GM21825 (cell line): ENCODE measurements at regions not wholly inside any gene's neighbourhood (a gene's known extent, or its start where the extent isn't known, plus 50 kb on each side); places are given as distances from the start of the nearest gene placed in this dataset.
A peak's percentile ranks its signal among the peaks of the same experiment; 100 is the strongest.

Source experiments
- ATAC-seq: cut with Tn5 transposase; IDR thresholded peaks from one replicate; pipeline ENCODE4 v1.9.1; 2021; ENCODE audit warnings: mild to moderate bottlenecking, moderate library complexity; ENCODE audit not compliant: unreplicated experiment

- no peak for ATAC-seq
Observed at GRCh38 chr3:34174740-34175139, 376.3 kb downstream of the PDCD6IP start.

GRCh38 chr3:34175636-34176176 lies 377.3 kb downstream of the PDCD6IP start:
- no peak for ATAC-seq

GRCh38 chr3:34176723-34177122 lies 378.3 kb downstream of the PDCD6IP start:
- no peak for ATAC-seq

GRCh38 chr3:34178415-34178814 lies 380.0 kb downstream of the PDCD6IP start:
- no peak for ATAC-seq

GRCh38 chr3:34179716-34180115 lies 381.3 kb downstream of the PDCD6IP start:
- ATAC-seq, result no peak

- ATAC-seq, result no peak
Observed at GRCh38 chr3:34180532-34180931, 382.1 kb downstream of the PDCD6IP start.

- ATAC-seq, result no peak
Observed at GRCh38 chr3:34183114-34183513, 384.7 kb downstream of the PDCD6IP start.

- no peak for ATAC-seq
Observed at GRCh38 chr3:34183611-34184340, 385.3 kb downstream of the PDCD6IP start.

GRCh38 chr3:34185301-34185700 lies 386.9 kb downstream of the PDCD6IP start:
- ATAC-seq, result no peak

- no peak for ATAC-seq
Observed at GRCh38 chr3:34189133-34189532, 390.7 kb downstream of the PDCD6IP start.

GRCh38 chr3:34196914-34197313 lies 398.5 kb downstream of the PDCD6IP start:
- ATAC-seq, result no peak

GRCh38 chr3:34198309-34198708 lies 399.9 kb downstream of the PDCD6IP start:
- ATAC-seq, result peak; percentile 47

GRCh38 chr3:34200576-34200975 lies 402.1 kb downstream of the PDCD6IP start:
- ATAC-seq, result peak; percentile 94

GRCh38 chr3:34202975-34203374 lies 404.5 kb downstream of the PDCD6IP start:
- ATAC-seq, result no peak

- no peak for ATAC-seq
Observed at GRCh38 chr3:34203386-34203785, 405.0 kb downstream of the PDCD6IP start.

- ATAC-seq, result no peak
Observed at GRCh38 chr3:34207002-34207401, 408.6 kb downstream of the PDCD6IP start.

GRCh38 chr3:34207806-34208205 lies 409.4 kb downstream of the PDCD6IP start:
- no peak for ATAC-seq

GRCh38 chr3:34212175-34212574 lies 413.7 kb downstream of the PDCD6IP start:
- ATAC-seq, result peak; percentile 64

- ATAC-seq, result no peak
Observed at GRCh38 chr3:34212656-34213055, 414.2 kb downstream of the PDCD6IP start.

- no peak for ATAC-seq
Observed at GRCh38 chr3:34213478-34213877, 415.0 kb downstream of the PDCD6IP start.

GRCh38 chr3:34216711-34217335 lies 418.4 kb downstream of the PDCD6IP start:
- ATAC-seq, result no peak

GRCh38 chr3:34218706-34219385 lies 420.4 kb downstream of the PDCD6IP start:
- no peak for ATAC-seq
